Fibroblast of gingiva (primary cell): ENCODE measurements at regions not wholly inside any gene's neighbourhood (a gene's known extent, or its start where the extent isn't known, plus 50 kb on each side); places are given as distances from the start of the nearest gene placed in this dataset.
"Not testable (repeated sequence)": the region's sequence is repeated elsewhere in the genome, so short reads cannot be mapped to it uniquely, and the experiment has no call there.

Source experiments
- DNase-seq: peaks from one replicate; pipeline ENCODE4 v3.0.0-alpha.2; 2011; ENCODE audit warnings: low read depth

GRCh38 chr3:164113371-164114332 is 964.6 kb downstream of the SI start:
- no peak for DNase-seq

- no peak for DNase-seq
Measured at GRCh38 chr3:164096352-164096751, 981.9 kb downstream of the SI start.

GRCh38 chr3:164095949-164096348 is 982.3 kb downstream of the SI start:
- no peak for DNase-seq

GRCh38 chr3:164095279-164095678 is 983.0 kb downstream of the SI start:
- DNase-seq = no peak

GRCh38 chr3:164094546-164094945 is 983.8 kb downstream of the SI start:
- no peak for DNase-seq

- no peak for DNase-seq
Measured at GRCh38 chr3:164080208-164080607, 998.1 kb downstream of the SI start.

- no peak for DNase-seq
Measured at GRCh38 chr3:164064298-164064697, 1014.0 kb downstream of the SI start.

- DNase-seq = no peak
Measured at GRCh38 chr3:164060923-164061322, 1017.4 kb downstream of the SI start.

- no peak for DNase-seq
Measured at GRCh38 chr3:164049847-164050246, 1028.4 kb downstream of the SI start.

- no peak for DNase-seq
Measured at GRCh38 chr3:164048451-164048850, 1029.8 kb downstream of the SI start.

- peak; percentile 2 for DNase-seq
Measured at GRCh38 chr3:164040991-164041390, 1037.3 kb downstream of the SI start.

- DNase-seq = no peak
Measured at GRCh38 chr3:164030194-164030593, 1048.1 kb downstream of the SI start.

GRCh38 chr3:164024786-164025185 is 1053.5 kb downstream of the SI start:
- no peak for DNase-seq

GRCh38 chr3:164023480-164023879 is 1054.8 kb downstream of the SI start:
- no peak for DNase-seq

GRCh38 chr3:164018500-164018899 is 1059.8 kb downstream of the SI start:
- DNase-seq = no peak

- no peak for DNase-seq
Measured at GRCh38 chr3:164007765-164008164, 1070.5 kb downstream of the SI start.

GRCh38 chr3:164004205-164004604 is 1074.1 kb downstream of the SI start:
- DNase-seq = no peak

- not testable (repeated sequence) for DNase-seq
Measured at GRCh38 chr3:164003016-164003415, 1075.3 kb downstream of the SI start.

GRCh38 chr3:163983940-163984339 is 1094.4 kb downstream of the SI start:
- DNase-seq = no peak

GRCh38 chr3:163971861-163972260 is 1106.4 kb downstream of the SI start:
- DNase-seq = no peak

GRCh38 chr3:163957072-163957471 is 1121.2 kb downstream of the SI start:
- DNase-seq = no peak

GRCh38 chr3:163953526-163953925 is 1124.8 kb downstream of the SI start:
- DNase-seq = no peak

- DNase-seq = no peak
Measured at GRCh38 chr3:163952499-163952898, 1125.8 kb downstream of the SI start.
